GM12874 (cell line): ENCODE measurements at regions not wholly inside any gene's neighbourhood (a gene's known extent, or its start where the extent isn't known, plus 50 kb on each side); places are given as distances from the start of the nearest gene placed in this dataset.

Source experiments
- TF ChIP-seq, protein P1 (sequence below): IDR thresholded peaks from 2 replicates; pipeline ENCODE4 v1.5.1; 2011; ENCODE audit warnings: low read depth, mild to moderate bottlenecking, control low read depth, low read length, moderate library complexity; ENCODE audit not compliant: insufficient read depth

DNA sequence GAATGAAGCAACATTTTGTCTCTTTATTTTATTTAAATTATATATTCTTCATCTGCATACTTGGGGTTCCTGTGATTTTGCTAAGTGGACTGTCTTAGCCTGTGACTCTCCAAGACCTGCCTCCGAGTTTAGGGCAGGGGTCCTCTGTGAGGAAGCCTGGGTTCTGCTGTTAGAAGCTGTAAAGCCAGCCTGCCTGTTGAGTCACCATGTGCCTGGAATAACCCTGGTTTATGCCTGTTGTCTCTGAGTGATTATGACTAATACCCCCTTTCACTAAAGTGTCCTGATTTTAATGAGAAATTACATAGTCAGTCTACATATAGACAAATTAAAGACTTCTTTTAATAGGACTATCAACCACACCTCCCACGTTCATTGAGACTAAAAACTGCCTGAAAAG lies 369.1 kb downstream of the ZNF521 start:
- TF ChIP-seq, protein P1, sequence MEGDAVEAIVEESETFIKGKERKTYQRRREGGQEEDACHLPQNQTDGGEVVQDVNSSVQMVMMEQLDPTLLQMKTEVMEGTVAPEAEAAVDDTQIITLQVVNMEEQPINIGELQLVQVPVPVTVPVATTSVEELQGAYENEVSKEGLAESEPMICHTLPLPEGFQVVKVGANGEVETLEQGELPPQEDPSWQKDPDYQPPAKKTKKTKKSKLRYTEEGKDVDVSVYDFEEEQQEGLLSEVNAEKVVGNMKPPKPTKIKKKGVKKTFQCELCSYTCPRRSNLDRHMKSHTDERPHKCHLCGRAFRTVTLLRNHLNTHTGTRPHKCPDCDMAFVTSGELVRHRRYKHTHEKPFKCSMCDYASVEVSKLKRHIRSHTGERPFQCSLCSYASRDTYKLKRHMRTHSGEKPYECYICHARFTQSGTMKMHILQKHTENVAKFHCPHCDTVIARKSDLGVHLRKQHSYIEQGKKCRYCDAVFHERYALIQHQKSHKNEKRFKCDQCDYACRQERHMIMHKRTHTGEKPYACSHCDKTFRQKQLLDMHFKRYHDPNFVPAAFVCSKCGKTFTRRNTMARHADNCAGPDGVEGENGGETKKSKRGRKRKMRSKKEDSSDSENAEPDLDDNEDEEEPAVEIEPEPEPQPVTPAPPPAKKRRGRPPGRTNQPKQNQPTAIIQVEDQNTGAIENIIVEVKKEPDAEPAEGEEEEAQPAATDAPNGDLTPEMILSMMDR = no peak

DNA sequence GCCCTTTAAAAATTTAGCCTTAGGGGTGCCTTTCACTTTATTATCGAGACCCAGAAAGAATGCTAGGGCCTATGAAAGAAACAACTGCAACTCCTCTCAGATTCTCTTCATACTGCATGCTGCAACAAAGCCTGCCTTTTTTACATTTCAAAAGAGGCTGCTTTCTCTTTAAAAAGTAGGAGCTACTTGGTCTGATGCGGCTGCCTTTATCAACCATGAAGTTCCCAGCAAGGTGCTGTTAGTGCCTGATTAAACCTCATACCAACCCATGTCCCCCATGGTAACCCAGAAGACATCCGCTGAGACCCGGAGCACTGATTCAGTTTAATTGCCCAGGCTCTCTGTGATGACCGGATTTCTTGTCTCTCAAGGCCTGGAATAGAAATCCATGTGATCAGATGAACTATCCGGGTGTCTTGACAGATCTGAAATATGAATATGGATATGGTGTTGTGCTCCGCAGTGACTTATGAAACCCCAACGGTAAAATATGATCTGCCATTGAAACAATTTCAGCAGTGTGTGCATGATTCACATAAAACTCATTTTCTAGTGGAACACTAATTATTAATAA lies 368.3 kb downstream of the ZNF521 start:
- TF ChIP-seq, protein P1 = no peak

DNA sequence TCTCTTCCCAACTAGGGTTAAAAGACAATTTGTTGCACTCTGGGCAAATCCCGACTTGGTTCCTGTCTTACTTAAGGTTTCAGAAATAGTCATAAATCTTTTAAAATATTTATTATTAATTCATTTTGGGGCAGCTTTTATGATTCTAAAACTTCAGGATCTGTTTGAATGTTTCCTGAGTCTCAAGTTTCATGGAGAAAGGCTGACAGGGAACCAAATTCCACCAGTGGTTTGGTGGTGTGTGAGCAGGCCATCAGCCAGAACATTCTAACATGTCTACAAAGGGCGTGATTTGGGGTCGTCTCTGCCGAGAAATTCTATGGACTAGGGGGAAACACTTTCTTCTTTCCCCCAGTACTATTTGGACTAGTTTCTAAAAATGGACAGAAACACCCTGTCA lies 366.4 kb downstream of the ZNF521 start:
- TF ChIP-seq, protein P1 = no peak

- TF ChIP-seq, protein P1 = no peak
Observed at GRCh38 chr18:24986666-24987302, 365.2 kb downstream of the ZNF521 start.

DNA sequence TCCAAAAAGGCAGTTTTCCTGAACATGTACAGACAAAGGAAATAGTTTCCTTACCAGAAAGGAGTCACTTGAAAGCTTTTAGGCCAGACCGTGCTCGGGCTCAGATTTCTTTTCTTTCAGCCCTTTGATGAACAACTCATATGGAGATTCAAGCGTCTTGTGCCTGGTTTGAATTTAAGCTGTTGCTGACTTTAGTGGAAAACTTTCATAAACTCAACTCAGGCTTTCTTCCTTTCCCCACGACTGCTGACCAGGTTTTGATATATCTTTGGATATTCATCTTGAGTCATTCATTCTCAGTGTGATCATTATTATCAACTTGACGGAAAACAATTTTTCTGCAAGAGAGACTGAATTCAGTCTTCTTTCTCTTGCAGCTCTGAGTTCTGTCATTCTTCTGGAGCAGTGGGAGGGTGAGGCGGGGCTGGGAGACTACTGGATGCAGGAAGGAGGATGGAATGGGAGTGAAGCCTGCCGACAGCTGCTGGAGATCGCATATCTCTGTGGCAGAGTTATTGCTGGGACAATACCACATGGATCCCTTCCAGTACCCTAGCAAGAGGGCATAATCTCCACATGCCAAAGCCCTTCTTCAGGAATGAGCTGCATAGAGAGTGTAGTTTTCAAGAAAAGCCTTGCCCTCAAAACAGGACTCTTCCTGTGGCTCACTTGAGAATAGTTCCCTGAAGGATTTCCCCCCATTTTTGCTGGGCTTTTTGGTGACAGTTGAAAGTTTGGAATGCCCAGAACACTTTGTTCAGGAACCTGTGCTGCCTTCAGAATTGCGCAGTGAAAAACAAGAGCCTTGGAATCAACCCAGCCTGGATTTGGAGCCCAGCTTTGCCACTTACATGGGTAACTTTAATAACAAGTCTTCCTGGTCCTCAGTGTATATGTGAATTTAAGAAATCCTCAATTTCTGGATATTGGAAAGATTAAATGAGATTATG lies 364.4 kb downstream of the ZNF521 start:
- TF ChIP-seq, protein P1 = no peak

DNA sequence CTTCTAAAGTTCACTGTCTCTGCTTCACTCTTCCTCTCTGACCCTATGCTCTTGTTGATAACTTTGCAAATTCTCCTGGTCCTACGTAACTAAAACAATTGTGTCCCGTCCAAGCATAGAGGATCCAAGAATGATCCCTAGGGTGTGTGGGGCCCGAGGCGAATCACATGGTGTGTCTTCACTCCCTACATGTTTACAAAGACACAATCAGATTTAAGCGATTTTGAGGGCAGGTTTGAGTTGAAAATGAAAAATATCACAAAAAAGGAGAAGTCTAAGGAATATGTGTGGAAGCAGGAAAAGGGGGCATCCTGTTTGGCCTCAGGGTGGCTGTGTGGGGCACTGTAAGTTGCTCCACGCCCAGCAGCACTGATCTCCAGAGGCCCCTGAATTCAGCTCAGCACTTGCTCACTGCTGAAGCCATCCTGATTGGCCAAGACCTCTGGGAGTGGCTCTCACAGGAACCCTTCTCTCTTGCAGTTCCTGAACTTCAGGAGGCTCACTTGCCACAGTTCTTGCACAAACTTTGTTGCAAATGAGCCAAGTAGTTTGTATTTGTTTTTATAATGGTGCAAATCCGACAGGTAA lies 363.6 kb downstream of the ZNF521 start:
- TF ChIP-seq, protein P1 = no peak
